ELF-1 (cell line): ENCODE measurements at regions not wholly inside any gene's neighbourhood (a gene's known extent, or its start where the extent isn't known, plus 50 kb on each side); places are given as distances from the start of the nearest gene placed in this dataset.
"Not testable (repeated sequence)": the region's sequence is repeated elsewhere in the genome, so short reads cannot be mapped to it uniquely, and the experiment has no call there.

Experiments
- DNase-seq: peaks from one replicate; pipeline ENCODE4 v3.0.0-alpha.2; 2016; ENCODE audit warnings: low read depth, low spot score

DNA sequence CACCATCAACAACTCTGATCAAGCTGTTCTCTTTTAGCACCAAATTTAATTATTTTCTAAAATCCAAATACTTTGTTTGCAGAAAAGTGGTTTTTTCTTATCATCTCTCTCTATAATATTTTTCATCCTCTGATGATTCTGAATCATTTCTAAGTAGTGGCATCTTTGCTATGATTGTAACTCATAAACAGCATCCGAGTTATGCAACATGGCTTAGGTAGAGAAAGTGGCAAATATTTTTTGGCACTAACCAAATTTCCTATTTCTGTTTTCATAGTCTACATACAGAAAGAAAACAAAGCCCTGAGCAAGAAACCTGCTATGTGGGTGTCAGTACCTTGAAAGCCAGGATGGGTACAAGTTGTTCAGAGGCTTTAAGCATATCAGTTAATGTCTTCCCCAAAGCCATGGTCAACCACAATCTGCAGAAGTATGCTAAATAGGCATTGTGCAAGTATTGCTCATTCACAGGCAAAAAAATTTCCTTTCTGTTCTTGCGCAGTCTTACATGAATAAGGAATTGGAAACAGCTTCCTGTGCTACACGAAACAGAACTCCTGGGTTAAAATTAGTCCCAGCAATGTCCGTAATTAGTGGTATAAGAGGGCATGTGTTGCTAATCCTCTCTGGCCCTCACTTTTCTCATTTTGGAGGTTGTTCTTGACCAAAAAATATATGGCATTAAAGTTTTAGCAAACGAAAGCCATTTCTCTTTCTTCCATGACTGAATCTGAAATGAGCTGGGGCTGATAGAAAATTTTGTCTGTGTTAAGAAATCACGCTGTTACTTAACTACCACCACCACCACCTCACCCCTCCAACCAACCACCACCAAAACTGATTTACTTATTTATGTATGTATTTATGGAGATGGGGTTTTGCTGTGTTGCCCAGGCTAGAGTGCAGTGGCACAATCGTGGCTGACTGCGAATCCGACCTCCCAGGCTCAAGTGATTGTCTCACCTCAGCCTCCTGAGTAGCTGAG, 325.6 kb upstream of the MAGI2 start:
- no peak for DNase-seq

DNA sequence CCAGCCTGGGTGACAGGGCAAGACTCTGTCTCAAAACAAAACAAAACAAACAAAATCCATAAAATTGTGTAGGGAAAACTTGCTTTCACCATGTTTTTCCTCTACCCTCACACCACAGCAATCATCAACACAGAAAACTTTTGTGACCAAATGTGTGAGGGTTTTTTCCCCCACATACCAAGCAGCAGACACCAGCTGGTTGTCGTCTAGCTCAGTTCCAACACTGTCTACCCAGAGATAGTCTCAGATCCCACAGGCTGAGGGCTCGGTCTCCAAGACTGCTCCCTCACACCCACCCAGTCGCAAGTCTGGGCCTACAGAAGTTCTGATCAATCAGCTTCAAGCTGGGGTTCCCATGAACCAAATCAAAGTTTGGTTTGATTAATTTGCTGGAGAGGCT, 322.4 kb upstream of the MAGI2 start:
- DNase-seq: no peak

DNA sequence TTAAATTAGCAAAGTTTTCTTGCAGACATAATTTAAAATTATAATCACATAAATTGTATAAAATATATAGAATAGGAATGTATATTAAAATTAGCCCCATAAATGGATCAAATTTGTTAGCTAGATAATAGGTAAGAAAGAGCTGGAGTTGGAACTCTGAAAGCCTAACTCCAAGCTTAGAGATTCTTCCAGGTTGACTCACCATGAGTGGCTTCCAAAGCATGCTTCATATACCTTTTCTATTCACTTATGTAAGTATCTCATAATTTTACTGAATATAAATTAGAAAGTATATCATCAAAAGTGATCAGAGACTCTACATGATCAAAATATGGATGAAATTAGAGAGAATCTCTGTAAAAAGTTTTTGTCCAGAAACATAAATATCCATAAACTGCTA, 320.7 kb upstream of the MAGI2 start:
- DNase-seq: no peak

DNA sequence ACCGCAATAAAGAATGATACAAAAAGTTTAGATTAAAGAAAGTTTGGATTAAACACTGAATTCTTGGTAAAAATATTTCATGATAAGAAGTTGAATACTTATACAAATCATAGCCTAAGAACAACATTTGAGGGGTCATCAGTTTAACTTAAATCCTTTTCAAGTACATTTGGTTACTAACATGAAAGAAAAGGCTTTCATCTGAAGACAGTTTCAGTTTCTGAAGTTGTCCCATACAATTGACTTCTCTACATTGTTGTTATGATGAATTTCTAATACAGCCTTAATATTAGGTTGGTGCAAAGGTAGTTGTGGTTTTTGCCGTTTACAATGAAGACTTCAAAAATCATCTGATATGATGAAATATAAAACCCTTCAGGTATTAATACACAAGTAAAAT, 317.5 kb upstream of the MAGI2 start:
- no peak for DNase-seq

DNA sequence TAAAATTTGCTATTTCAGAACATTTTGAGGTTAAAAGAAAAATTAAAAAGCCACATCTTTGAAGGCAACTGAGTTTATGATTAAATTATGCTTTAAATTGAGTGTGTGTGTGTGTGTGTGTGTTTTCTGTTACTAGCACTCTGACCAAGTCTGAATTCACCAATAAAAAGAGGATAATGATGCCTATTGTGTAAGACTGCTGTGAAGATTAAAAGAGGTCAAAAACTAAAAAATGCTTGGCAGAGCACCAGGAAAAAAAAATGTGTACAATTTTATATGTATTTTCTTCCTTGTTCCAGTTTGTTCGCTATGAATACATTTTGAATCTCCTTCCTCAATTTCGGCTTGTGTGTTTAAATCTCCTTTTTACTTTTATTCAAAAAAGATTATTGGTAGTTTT, 316.6 kb upstream of the MAGI2 start:
- DNase-seq: no peak

DNA sequence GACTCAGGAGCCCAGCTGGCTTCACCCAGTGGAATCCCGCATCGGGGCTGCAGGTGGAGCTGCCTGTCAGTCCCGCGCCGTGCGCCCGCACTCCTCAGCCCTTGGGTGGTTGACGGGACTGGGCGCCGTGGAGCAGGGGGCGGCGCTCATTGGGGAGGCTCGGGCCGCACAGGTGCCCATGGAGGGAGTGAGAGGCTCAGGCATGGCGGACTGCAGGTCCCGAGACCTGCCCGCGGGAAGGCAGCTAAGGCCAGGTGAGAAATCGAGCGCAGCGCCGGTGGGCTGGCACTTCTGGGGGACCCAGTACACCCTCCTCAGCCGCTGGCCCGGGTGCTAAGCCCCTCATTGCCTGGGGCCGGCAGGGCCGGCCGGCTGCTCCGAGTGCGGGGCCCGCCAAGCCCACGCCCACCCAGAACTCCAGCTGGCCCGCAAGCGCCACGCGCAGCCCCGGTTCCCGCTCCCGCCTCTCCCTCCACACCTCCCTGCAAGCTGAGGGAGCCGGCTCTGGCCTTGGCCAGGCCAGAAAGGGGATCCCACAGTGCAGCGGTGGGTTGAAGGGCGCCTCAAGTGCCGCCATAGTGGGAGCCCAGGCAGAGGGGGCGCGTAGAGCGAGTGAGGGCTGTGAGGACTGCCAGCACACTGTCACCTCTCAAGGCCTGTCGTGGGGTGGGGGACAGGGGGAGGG, 314.6 kb upstream of the MAGI2 start:
- not testable (repeated sequence) for DNase-seq

DNA sequence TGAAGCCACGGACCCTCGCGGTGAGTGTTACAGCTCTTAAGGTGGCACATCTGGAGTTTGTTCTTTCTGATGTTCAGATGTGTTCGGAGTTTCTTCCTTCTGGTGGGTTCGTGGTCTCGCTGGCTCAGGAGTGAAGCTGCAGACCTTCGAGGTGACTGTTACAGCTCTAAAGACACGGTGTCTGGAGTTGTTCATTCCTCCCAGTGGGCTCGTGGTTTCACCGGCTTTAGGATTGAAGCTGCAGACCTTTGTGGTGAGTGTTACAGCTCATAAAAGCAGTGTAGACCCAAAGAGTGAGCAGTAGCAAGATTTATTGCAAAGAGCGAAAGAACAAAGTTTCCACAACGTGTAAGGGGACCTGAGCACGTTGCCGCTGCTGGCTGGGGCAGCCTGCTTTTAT, 313.7 kb upstream of the MAGI2 start:
- not testable (repeated sequence) for DNase-seq

DNA sequence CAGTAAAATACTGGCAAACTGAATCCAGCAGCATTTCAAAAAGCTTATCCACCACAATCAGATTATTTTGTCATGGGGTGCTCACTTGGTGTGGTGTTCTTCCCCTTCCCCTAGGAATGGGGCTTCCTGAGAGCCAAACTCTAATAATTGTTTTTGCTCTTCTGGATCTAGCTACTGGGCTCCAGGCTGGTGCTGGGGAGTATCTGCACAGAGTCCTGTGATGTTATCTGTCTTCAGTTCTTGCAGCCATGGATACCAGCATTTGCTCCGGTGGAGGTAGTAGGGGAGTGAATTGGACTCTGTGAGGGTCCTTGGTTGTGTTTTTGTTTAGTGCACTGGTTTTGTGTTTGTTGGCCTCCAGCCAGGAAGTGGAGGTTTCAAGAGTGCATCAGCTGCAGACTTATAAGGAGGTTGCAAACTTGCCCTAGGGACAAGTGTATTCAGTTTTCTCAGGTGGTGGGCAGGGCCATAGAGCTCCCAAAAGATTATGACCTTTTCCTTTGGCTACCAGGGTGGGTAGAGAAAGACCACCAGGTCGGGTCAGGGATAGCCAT, 308.5 kb upstream of the MAGI2 start:
- no peak for DNase-seq

DNA sequence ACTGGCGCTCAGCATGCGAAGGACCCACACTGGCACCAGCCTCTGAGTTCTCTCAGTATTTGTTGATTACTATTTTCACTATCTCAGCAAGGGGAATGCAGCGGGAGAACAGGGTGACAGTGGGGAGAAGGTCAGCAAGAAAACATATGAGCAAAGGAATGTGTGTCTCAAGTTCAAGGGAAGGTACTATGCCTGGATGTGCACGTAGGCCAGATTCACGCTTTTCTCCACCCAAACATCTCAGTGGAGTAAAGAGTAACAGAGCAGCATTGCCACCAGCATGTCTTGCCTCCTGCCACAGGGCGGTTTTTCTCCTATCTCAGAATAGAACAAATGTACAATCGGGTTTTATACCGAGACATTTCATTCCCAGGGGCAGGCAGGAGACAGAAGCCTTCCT, 297.5 kb upstream of the MAGI2 start:
- DNase-seq: not testable (repeated sequence)

DNA sequence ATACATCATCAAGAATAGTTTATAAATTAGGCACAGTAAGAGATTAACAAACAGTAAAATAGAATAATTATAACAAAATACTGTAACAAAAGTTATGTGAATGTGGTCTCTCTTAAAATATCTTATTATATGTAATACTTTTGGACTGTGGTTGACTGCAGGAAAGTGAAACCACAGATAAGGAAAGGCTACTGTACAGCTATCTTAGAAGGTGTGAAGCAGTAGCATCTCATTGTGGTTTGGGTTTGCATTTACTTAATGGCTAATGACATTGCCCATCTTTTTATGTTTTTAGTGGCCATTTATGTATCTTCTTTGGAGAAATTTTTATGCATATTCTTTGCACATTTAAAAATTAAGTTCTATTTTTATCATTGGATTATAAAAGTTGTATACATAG, 296.4 kb upstream of the MAGI2 start:
- DNase-seq: no peak

DNA sequence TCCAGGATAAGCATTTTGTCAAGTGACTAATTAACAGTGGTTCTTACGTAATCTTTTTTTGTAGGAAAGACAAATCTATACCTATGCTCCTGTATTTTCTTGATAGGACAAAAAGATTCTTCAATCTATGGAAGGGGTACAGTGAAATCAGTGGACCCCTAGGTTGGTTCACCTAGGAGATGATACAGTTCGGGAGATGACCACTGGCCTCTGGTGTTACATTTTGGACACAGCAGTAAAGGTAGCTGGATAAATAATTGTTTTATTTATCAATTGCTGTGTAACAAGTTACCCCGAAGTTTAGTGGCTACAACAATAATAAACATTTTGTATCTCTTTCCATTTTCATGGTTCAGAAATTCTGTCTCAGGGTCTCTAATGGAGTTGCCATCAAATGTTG, 288.2 kb upstream of the MAGI2 start:
- no peak for DNase-seq

DNA sequence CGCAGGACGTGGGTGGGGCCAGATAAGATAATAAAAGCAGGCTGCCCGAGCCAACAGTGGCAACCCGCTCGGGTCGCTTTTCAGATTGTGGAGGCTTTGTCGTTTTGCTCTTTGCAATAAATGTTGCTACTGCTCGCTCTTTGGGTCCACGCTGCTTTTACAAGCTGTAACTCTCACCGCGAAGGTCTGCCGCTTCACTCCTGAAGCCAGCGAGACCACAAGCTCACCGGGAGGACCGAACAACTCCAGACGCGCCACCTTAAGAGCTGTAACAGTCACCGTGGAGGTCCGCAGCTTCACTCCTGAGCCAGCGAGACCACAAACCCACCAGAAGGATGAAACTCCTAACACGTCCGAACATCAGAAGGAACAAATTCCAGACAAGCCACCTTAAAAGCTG, 286.6 kb upstream of the MAGI2 start:
- DNase-seq: no peak

DNA sequence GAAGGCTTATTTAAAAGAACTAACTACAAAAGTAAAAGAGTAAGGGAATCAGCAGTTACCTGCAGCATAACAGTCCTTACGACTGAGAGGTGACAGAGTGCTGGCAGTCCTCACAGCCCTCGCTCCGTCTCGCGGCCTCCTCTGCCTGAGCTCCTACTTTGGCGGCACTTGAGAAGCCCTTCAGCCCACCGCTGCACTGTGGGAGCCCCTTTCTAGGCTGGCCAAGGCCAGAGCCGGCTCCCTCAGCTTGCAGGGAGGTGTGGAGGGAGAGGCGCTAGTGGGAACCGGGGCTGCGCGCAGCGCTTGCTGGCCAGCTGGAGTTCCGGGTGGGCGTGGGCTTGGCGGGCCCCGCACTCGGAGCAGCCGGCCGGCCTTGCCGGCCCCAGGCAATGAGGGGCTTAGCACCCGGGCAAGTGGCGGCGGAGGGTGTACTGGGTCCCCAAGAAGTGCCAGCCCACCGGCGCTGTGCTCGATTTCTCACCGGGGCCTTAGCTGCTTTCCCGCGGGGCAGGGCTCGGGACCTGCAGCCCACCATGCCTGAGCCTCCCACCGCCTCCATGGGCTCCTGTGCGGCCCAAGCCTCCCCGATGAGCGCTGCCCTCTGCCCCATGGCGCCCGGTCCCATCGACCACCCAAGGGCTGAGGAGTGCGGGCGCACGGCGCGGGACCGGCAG, 285.7 kb upstream of the MAGI2 start:
- DNase-seq: not testable (repeated sequence)

DNA sequence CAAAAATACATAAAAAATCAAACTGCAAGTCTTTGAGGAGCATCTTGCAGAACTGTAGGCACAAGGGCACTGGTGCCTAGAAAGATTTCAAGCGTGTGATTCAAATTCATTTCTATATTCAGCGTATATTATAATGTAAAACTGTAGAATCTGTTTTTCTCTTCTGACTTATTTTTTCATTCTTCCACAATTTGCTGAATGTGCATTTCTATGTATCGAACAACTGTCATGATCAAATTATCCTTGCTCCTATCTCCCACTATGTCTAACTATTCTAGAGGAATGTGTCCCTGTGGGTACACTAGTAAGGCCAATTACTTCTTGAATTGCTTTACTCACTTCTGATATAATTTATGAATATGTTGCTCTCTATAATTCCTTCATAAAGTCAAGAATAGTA, 283.0 kb upstream of the MAGI2 start:
- DNase-seq: no peak

DNA sequence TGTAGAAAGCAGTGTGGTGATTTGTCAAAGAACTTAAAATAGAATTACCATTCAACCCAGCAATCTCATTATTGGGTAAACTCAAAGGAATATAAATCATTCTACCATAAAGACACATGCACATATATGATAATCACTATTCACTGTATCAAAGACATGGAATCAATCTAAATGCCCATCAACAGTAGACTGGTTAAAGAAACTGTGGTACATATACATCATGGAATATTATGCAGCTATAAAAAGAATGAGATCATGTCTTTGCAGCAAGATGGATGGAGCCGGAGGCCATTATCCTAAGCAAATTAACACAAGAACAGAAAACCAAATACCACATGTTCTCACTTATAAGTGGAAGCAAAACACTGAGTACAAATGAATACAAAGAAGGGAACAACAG, 281.5 kb upstream of the MAGI2 start:
- no peak for DNase-seq

DNA sequence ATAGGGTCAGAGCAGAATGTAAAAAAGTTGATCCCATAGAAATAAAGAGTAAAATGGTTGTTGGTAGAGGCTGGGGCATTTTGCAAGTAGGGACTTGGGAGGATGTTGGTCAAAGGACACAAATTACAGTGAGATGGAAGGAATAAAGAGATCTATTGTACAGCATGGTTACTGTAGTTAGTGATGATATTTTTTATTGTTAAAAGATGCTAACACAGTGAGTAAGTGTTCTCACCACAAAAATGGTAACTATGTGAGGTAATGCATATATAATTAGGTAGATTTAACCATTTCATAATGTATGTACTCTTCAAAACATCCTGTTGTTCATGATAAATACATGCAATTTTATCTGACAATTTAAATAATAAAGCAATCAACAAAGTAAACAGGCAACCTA, 280.7 kb upstream of the MAGI2 start:
- no peak for DNase-seq

DNA sequence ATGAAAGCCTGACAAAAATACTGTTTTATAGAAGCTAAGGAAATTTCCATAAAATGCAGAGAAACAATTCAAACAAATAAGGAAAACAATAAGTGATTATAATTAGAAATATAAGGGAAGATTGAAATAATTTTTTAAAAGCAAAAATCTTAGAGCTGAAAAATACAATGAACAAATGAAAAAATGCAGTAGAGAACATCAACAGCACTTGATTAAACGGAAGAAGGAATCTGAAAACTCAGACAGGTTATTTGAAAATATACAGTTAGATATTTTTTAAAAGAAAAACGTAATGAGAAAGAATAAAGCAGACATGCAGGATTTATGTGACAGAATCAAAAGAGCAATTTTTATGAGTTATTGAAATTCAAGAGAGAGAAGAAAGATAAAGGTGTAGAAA, 279.1 kb upstream of the MAGI2 start:
- DNase-seq: no peak

DNA sequence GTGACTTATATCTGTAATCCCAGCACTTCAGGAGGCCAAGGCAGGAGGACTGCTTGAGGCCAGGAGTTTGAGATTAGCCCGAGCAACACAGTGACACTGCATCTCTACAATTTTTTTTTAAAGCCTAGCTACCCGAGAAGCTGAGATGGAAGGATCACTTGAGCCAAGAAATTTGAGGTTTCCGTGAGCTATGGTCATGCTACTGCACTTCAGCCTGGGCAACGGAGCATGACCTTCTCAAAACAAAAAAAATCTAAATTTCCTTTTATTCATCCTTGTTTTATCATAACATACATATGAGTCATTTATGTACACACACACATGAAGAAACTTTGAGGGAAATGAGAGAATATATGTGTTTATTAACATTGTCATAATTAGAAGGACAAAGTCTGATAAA, 277.5 kb upstream of the MAGI2 start:
- no peak for DNase-seq

DNA sequence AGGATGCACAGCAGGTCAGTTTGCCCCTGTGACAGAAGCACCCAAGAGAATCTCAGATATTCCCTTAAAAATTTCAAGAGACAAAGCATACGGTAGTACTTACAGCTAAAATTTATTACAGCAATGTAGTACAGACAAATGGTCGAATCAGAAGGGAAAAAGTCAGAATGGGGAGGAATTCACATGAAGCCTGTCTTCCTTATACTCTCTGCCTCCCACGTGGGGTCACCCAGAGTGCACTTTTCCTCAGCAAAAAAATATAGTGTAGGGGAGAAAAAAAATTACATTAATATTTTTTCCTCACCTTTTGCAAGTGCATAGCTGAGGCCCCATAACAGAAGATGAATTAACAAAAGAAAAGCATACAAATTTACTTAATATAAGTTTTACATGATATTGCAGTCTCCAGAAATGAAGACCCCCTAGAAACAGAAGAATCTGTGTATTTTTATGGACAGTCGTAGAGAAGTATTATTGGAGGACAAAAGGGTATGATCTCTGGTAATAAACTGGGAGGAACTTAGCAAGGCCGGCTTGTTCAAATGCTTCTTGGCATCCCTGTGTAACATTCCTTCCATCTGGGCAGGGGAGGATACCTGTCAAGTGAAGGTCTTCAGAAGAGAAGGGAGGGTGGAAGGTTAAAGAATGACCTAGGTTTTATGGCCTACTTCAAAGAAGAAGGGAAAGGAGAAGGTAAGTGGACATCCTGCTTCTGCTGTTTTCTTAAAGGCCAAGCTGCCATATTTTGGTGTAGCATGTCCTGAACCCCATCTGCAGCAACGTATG, 270.6 kb upstream of the MAGI2 start:
- DNase-seq: no peak

DNA sequence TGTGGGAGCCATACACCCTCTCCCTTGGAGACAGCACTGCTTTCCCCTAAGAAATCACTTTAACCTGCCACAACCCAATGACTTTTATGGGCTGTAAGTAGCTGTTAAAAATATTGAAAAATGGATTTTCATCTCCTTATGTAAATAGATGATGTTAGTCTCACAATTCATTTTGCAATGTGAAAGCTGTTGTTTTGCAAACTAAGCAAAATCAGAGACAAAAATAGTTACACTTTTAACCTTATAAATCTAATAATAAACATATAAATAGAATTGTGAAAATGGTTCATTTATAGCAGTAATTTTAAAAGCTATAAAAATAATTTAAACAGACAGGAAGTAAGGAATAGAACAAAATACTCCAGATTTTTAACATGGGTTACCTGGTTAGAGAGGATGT, 268.8 kb upstream of the MAGI2 start:
- DNase-seq: no peak

DNA sequence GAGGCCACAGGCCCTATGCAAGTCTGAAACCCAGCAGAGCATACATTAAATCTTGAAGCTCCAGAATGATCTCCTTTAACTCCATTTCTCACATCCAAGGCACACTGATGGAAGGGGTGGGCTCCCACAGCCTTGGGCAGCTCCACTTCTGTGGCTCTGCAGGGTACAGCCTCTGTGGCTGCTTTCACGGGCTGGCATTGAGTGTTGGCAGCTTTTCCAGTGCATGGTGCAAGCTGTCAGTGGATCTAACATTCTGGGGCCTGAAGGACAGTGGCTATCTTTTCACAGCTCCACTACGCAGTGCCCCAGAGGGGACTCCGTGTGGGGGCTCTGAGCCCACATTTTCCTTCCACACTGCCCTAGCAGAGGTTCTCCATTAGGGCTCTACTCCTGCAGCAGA, 265.7 kb upstream of the MAGI2 start:
- DNase-seq: no peak
